RWPE2 (cell line): ENCODE measurements at regions not wholly inside any gene's neighbourhood (a gene's known extent, or its start where the extent isn't known, plus 50 kb on each side); places are given as distances from the start of the nearest gene placed in this dataset.

ENCODE experiments used
- ATAC-seq: fragments of 200-7000 bp; cut with Tn5 transposase; 3 replicates; pipeline ENCODE4 v1.9.1; 2021; ENCODE audit warnings: low read depth
- DNase-seq: peaks from one replicate; pipeline ENCODE4 v3.0.0-alpha.2; 2020; ENCODE audit warnings: low spot score
- H3K27ac ChIP-seq: fragments of 450-650 bp; 2 replicates; pipeline ENCODE4 v1.5.1; 2017; ENCODE audit warnings: mild to moderate bottlenecking; ENCODE audit not compliant: poor library complexity, severe bottlenecking
- H3K27me3 ChIP-seq: fragments of 250-450 bp; sonication (Bioruptor Pico); 2 replicates; pipeline ENCODE4 v1.5.1; 2021; ENCODE audit warnings: mild to moderate bottlenecking, moderate library complexity; ENCODE audit not compliant: insufficient read depth, poor library complexity, severe bottlenecking
- H3K36me3 ChIP-seq: fragments of 250-450 bp; sonication (Bioruptor Pico); 2 replicates; pipeline ENCODE4 v1.5.1; 2020; ENCODE audit warnings: low read depth, mild to moderate bottlenecking, moderate library complexity
- H3K4me1 ChIP-seq: fragments of 250-450 bp; sonication (Bioruptor Pico); 2 replicates; pipeline ENCODE4 v1.5.1; 2021; ENCODE audit warnings: mild to moderate bottlenecking, moderate library complexity; ENCODE audit not compliant: insufficient read depth, poor library complexity, severe bottlenecking
- H3K4me3 ChIP-seq: fragments of 250-450 bp; sonication (Bioruptor Pico); 2 replicates; pipeline ENCODE4 v1.5.1; 2021; ENCODE audit warnings: mild to moderate bottlenecking, moderate library complexity; ENCODE audit not compliant: severe bottlenecking
- H3K9me3 ChIP-seq: fragments of 250-450 bp; sonication (Bioruptor Pico); 2 replicates; pipeline ENCODE4 v1.5.1; 2021; ENCODE audit warnings: mild to moderate bottlenecking, moderate library complexity; ENCODE audit not compliant: severe bottlenecking
- CTCF ChIP-seq: fragments of 450-650 bp; IDR thresholded peaks from one replicate; pipeline ENCODE4 v1.5.1; 2017; ENCODE audit warnings: mild to moderate bottlenecking, moderate library complexity; ENCODE audit not compliant: poor library complexity, severe bottlenecking

- H3K4me3 ChIP-seq = no peak overlapping the region
Measured at GRCh38 chr17:11121341-11121985, 119.5 kb upstream of the SHISA6 start.

GRCh38 chr17:11109106-11109505, 131.9 kb upstream of the SHISA6 start:
- no peak for DNase-seq
- Histone ChIP-seq H3K27me3 (no peaks in the 10 kb centered on the region), H3K9me3 (no peaks in the 10 kb centered on the region), H3K4me1 (no peaks in the 10 kb centered on the region), H3K36me3 (no peaks in the 10 kb centered on the region), H3K4me3 (no peak overlapping the region), H3K27ac (no peak overlapping the region)
- ATAC-seq = no peak
- no peak for TF ChIP-seq CTCF

More at GRCh38 chr17:11121341-11121985, 119.5 kb upstream of the SHISA6 start:
- H3K27ac ChIP-seq = no peak overlapping the region
- no peaks in the 10 kb centered on the region for H3K9me3 ChIP-seq
- no peaks in the 10 kb centered on the region for H3K27me3 ChIP-seq
- no peaks in the 10 kb centered on the region for H3K36me3 ChIP-seq
- H3K4me1 ChIP-seq = no peaks in the 10 kb centered on the region
- ATAC-seq = no peak
- DNase-seq = no peak
- no peak for TF ChIP-seq CTCF

- ATAC-seq (no peak), DNase-seq (no peak)
Measured at GRCh38 chr17:11105141-11105540, 135.9 kb upstream of the SHISA6 start.

GRCh38 chr17:11097121-11097520, 143.9 kb upstream of the SHISA6 start:
- H3K4me3 ChIP-seq = no peak overlapping the region
- DNase-seq = no peak

More at GRCh38 chr17:11105141-11105540, 135.9 kb upstream of the SHISA6 start:
- no peaks in the 10 kb centered on the region for H3K27me3 ChIP-seq
- H3K9me3 ChIP-seq = no peaks in the 10 kb centered on the region
- H3K27ac ChIP-seq = no peak overlapping the region
- no peaks in the 10 kb centered on the region for H3K4me1 ChIP-seq
- no peak for TF ChIP-seq CTCF
- H3K4me3 ChIP-seq = no peak overlapping the region
- H3K36me3 ChIP-seq = no peaks in the 10 kb centered on the region

More at GRCh38 chr17:11097121-11097520, 143.9 kb upstream of the SHISA6 start:
- Histone ChIP-seq H3K4me1 (no peaks in the 10 kb centered on the region), H3K9me3 (no peaks in the 10 kb centered on the region), H3K36me3 (no peaks in the 10 kb centered on the region), H3K27me3 (no peaks in the 10 kb centered on the region), H3K27ac (no peak overlapping the region)
- ATAC-seq = no peak
- no peak for TF ChIP-seq CTCF
